Breast epithelium (tissue), 4 donors: ENCODE measurements at regions not wholly inside any gene's neighbourhood (a gene's known extent, or its start where the extent isn't known, plus 50 kb on each side); places are given as distances from the start of the nearest gene placed in this dataset.

Experiments used
- DNase-seq, 2 donors: peaks; one replicate each; pipeline ENCODE4 v3.0.0-alpha.2; 2019; ENCODE audit warnings: low spot score in 2 of 2
- H3K27ac ChIP-seq, 2 donors: fragments of 200-600 bp; sonication (generic) in 1 of 2; one replicate each; pipeline ENCODE4 v1.5.1; 2016 to 2019; ENCODE audit warnings: mild to moderate bottlenecking in 1 of 2
- H3K27me3 ChIP-seq, 2 donors: fragments of 200-600 bp; sonication (generic) in 1 of 2; one replicate each; pipeline versions ENCODE4 v1.5.1 to v1.6.0; 2017 to 2019; ENCODE audit warnings: control low read depth in 1 of 2, mild to moderate bottlenecking in 1 of 2
- H3K36me3 ChIP-seq: fragments of 200-600 bp; one replicate; pipeline ENCODE4 v1.5.1; 2019
- H3K4me1 ChIP-seq, 2 donors: fragments of 200-600 bp; sonication (generic); one replicate each; pipeline ENCODE4 v1.5.1; 2016 to 2019; ENCODE audit warnings: control low read depth in 1 of 2
- H3K4me3 ChIP-seq, 3 donors: fragments of 200-600 bp; sonication (generic); 1 replicate in 2 of 3; 2 replicates in 1 of 3; pipeline ENCODE4 v1.5.1; 2016 to 2019; ENCODE audit warnings: mild to moderate bottlenecking in 3 of 3, moderate library complexity in 2 of 3
- H3K9me3 ChIP-seq, 2 donors: fragments of 200-600 bp; sonication (generic) in 1 of 2; one replicate each; pipeline ENCODE4 v1.5.1; 2016 to 2019; ENCODE audit warnings: control low read depth in 1 of 2
- POLR2A ChIP-seq: fragments of 450-650 bp; IDR thresholded peaks from one replicate; pipeline ENCODE4 v1.6.1; 2016; ENCODE audit warnings: antibody characterized with exemption, mild to moderate bottlenecking, moderate library complexity
- POLR2AphosphoS5 ChIP-seq, 3 donors: sonication (generic); formaldehyde crosslinking; IDR thresholded peaks; one replicate each; pipeline ENCODE4 v1.6.1; 2017; ENCODE audit warnings: antibody characterized with exemption in 3 of 3
- intact Hi-C: fragments of 100-400 bp; cut with DNase I; formaldehyde crosslinking; loops from one replicate; pipeline ENCODE4 v1.15.1; 2023; ENCODE audit warnings: low total_unique reads
- TF ChIP-seq, protein P1 (sequence below), 3 donors: fragments of 450-650 bp; IDR thresholded peaks; one replicate each; pipeline ENCODE4 v1.5.1; 2016 to 2017; ENCODE audit warnings: antibody characterized with exemption in 3 of 3, mild to moderate bottlenecking in 3 of 3, moderate library complexity in 3 of 3

DNA sequence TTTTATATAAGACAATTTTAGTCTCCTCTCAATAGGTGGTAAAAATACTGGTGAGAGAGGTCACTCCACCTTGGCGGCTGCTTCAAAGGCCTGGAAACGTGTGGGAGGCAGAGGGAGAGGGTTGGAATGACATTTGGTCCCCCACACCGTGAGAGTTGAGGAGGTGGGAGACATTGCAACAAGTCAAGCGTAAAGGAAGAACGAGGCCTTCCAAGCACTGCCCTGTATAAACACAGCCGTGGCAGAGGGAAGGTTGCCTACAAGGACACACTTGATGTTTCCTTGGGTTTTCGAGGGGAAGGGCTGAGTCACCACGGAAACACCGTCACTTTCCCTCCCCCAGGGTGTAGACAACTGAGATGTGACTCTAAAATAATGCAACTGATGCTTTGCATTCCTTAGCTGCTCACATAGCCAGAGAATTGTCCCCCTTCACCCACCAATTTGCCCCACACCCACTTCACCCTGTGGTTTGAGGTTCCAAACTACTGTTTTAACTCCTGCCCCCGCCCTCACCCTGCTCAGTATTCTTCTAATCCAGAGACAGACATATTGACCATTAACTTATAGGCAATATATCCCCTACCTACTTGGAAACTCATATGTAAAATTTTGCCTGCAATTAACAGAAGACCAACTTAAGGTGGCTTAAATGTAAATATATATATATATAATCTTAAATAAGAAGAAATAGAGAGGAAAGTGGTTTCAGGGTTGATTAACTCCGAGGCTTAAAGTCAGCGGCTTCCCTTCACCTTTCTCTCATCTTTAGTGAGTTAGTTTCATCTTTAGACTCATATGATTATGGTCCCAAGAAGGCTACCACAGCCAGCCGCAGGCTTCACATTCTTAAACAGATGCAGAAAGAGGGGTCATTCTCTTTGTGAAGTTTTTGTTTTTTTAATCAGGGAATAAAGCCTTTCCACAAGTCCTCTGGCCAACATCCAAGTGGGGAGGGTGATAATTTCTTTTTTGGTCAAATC lies 54.1 kb upstream of the BDNF start:
- Histone ChIP-seq H3K4me3 (no peak overlapping the region), H3K27ac (no peak overlapping the region), H3K36me3 (no peaks in the 10 kb centered on the region), H3K9me3 (no peaks in the 10 kb centered on the region), H3K27me3 (no peaks in the 10 kb centered on the region), H3K4me1 (no peaks in the 10 kb centered on the region)
- intact Hi-C loops, result no loop called here
- TF ChIP-seq, protein P1, sequence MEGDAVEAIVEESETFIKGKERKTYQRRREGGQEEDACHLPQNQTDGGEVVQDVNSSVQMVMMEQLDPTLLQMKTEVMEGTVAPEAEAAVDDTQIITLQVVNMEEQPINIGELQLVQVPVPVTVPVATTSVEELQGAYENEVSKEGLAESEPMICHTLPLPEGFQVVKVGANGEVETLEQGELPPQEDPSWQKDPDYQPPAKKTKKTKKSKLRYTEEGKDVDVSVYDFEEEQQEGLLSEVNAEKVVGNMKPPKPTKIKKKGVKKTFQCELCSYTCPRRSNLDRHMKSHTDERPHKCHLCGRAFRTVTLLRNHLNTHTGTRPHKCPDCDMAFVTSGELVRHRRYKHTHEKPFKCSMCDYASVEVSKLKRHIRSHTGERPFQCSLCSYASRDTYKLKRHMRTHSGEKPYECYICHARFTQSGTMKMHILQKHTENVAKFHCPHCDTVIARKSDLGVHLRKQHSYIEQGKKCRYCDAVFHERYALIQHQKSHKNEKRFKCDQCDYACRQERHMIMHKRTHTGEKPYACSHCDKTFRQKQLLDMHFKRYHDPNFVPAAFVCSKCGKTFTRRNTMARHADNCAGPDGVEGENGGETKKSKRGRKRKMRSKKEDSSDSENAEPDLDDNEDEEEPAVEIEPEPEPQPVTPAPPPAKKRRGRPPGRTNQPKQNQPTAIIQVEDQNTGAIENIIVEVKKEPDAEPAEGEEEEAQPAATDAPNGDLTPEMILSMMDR (IDR thresholded peaks at IDR 0.05), result no peak
- no peak for TF ChIP-seq POLR2A
- TF ChIP-seq POLR2AphosphoS5 (IDR thresholded peaks at IDR 0.05), result no peak
- DNase-seq, result no peak
